Adipocyte (in vitro differentiated cells): ENCODE measurements at regions not wholly inside any gene's neighbourhood (a gene's known extent, or its start where the extent isn't known, plus 50 kb on each side); places are given as distances from the start of the nearest gene placed in this dataset.
A peak's percentile ranks its signal among the peaks of the same experiment; 100 is the strongest.

Experiments used
- DNase-seq: peaks from one replicate; pipeline ENCODE4 v3.0.0-alpha.2; 2015; ENCODE audit warnings: low read depth
- H3K27me3 ChIP-seq: replicated peaks from 2 replicates; pipeline ENCODE4 v1.7.0; 2013; ENCODE audit warnings: mild to moderate bottlenecking, low read length, moderate library complexity; ENCODE audit not compliant: control insufficient read depth, insufficient read depth
- H3K36me3 ChIP-seq: 2 replicates; pipeline ENCODE4 v1.7.0; 2013; ENCODE audit warnings: low read length, mild to moderate bottlenecking, moderate library complexity; ENCODE audit not compliant: control insufficient read depth, insufficient read depth, severe bottlenecking
- H3K4me1 ChIP-seq: 2 replicates; pipeline ENCODE4 v1.7.0; 2013; ENCODE audit warnings: mild to moderate bottlenecking, low read length, moderate library complexity; ENCODE audit not compliant: control insufficient read depth, insufficient read depth
- H3K4me3 ChIP-seq: 2 replicates; pipeline ENCODE4 v1.7.0; 2013; ENCODE audit warnings: mild to moderate bottlenecking, low read length, moderate library complexity
- H3K9ac ChIP-seq: 2 replicates; pipeline ENCODE4 v1.7.0; 2013; ENCODE audit warnings: mild to moderate bottlenecking, low read length, moderate library complexity
- H3K9me3 ChIP-seq: 2 replicates; pipeline ENCODE4 v1.7.0; 2013; ENCODE audit warnings: mild to moderate bottlenecking, low read length, moderate library complexity; ENCODE audit not compliant: control insufficient read depth

DNA sequence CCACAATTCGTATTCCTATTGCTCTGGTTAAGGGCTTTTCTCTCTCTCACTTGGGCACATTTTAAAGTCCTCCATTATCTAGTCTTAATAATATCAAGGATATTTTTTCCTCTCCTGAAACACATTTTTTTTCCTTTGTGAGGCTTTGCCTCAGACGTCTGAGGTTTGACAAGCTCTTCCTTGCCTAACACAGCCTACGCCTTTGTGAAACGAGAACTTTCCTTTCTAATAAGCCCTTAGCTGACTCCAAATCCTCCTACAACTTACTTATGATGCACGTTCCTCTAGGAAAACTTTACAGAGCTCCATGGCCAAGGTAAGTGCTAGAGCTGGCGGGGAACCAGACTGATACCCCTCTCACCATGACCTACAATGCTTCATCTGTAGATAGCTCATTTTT lies 841.5 kb downstream of the SOCS6 start:
- no peak overlapping the region for H3K4me3 ChIP-seq
- no peaks in the 10 kb centered on the region for H3K36me3 ChIP-seq
- H3K9me3 ChIP-seq, result no peaks in the 10 kb centered on the region
- no peak overlapping the region for H3K9ac ChIP-seq
- no peaks in the 10 kb centered on the region for H3K27me3 ChIP-seq
- H3K4me1 ChIP-seq, result no peaks in the 10 kb centered on the region
- DNase-seq, result no peak

DNA sequence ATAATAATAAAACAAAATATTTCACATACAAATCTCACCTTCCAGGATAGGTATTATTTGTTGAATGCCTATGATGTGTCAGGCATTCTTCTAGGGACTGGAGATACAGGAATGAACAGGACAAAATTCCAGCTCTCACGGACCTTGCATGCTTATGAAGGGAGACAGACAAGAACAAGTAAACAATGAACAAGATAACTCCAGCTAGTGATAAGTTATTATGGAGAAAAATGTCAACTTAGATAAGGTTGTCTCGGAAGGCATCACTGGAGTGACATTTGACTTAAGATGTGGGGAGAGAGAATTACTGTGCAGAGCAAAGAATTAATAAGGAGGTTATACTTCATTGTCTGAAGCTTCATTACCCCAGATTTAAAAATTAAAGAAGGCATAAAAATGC lies 836.7 kb downstream of the SOCS6 start:
- Histone ChIP-seq H3K27me3 (no peaks in the 10 kb centered on the region), H3K36me3 (no peaks in the 10 kb centered on the region), H3K4me3 (no peak overlapping the region), H3K9ac (no peak overlapping the region), H3K9me3 (peaks cover 17% of the 10 kb centered on the region), H3K4me1 (no peaks in the 10 kb centered on the region)
- no peak for DNase-seq

DNA sequence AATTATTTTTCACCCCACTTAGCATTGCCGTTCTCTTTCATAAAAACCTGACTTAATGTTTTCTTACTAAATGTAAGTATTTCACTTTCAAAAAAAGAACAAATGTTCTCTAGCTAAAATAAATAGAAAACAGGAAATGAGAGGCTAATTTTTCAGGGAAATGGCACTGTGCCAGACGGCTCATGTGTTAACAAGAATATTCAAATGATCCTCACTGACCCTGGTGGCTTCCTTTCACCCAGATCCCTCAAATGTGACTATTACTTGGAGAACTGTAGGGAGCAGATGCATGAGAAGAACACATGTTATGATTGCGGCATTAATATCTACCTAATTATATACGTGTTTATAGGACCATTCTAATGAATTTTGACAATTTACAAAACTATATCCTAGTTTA lies 827.7 kb downstream of the SOCS6 start:
- Histone ChIP-seq H3K4me3 (no peak overlapping the region), H3K9ac (no peak overlapping the region), H3K36me3 (no peaks in the 10 kb centered on the region), H3K27me3 (no peaks in the 10 kb centered on the region), H3K9me3 (peaks cover 23% of the 10 kb centered on the region), H3K4me1 (no peaks in the 10 kb centered on the region)
- no peak for DNase-seq

DNA sequence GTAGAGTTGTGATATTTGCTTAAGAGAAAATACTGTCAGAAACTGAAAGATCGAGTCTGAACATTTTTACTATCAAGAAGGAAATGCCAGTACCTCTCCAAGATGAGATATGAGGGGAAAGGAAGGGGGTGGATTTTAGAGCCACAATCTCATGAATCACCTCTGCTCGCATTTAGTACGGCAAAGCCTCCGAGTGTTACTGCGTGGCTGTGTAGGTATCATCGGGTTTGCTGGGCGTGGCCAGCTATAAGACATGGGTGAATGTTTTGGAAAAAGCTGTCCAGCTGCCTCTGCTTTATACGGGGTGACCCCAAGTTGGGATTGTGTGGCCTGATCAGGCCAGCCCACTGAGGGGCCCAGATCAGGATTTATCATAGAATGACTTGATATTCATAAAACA lies 826.4 kb downstream of the SOCS6 start:
- DNase-seq, result no peak
- no peaks in the 10 kb centered on the region for H3K27me3 ChIP-seq
- H3K36me3 ChIP-seq, result no peaks in the 10 kb centered on the region
- no peaks in the 10 kb centered on the region for H3K4me1 ChIP-seq
- no peak overlapping the region for H3K9ac ChIP-seq
- H3K4me3 ChIP-seq, result no peak overlapping the region
- H3K9me3 ChIP-seq, result peaks cover 12% of the 10 kb centered on the region

DNA sequence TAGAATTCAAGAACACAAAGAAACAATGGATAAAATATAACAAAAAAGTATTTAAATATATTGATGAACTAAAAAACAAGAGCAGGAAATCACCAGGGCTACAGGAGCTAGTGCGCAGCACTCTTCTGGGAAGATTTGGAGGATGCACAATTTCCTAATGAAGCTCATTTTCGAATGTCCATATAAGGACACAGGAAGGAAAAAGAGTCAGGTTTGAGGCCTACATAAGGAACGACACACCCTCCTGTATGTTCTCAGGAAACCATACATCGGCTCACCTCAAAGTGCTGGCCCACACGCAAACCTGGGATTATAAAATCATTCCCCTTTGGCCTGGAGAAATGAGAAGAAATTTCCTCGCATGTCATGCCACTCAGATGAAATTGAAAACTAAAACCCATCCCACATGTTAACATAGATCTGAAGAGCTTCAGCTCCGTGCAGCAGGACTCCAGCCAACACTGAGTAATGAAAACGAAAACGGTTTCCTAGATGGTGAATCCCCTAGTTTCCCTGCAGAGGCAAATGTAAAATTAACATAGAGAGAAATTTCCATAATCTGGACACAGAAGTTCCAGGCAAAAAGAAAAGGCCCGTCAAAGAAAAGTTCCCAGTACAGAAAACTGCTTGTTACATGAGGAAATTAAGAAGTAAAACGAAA lies 825.8 kb downstream of the SOCS6 start:
- Histone ChIP-seq H3K9me3 (peaks cover 8% of the 10 kb centered on the region), H3K36me3 (no peaks in the 10 kb centered on the region), H3K9ac (no peak overlapping the region), H3K27me3 (no peaks in the 10 kb centered on the region), H3K4me3 (no peak overlapping the region), H3K4me1 (no peaks in the 10 kb centered on the region)
- DNase-seq, result no peak

DNA sequence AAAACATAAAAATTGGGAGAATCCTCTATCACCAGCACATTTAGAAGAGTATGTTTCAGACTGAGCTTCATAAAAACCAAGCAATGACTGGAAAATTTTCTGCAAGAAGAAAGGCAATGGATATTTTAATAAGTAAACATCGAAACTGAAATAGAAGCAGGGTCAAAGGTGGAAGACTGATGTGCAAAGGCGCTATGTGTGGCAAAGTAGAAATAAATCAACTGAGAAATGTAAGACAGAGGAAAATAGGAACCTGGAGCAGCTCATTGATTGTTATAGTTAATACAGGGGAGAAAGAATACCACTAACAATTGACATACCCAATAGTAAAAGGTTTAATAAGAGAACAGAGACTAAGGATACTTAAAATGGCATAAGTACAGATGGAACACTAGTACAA lies 818.4 kb downstream of the SOCS6 start:
- no peaks in the 10 kb centered on the region for H3K9me3 ChIP-seq
- no peak overlapping the region for H3K4me3 ChIP-seq
- no peaks in the 10 kb centered on the region for H3K27me3 ChIP-seq
- no peak for DNase-seq
- H3K36me3 ChIP-seq, result no peaks in the 10 kb centered on the region
- no peak overlapping the region for H3K9ac ChIP-seq
- H3K4me1 ChIP-seq, result peaks cover 29% of the 10 kb centered on the region

DNA sequence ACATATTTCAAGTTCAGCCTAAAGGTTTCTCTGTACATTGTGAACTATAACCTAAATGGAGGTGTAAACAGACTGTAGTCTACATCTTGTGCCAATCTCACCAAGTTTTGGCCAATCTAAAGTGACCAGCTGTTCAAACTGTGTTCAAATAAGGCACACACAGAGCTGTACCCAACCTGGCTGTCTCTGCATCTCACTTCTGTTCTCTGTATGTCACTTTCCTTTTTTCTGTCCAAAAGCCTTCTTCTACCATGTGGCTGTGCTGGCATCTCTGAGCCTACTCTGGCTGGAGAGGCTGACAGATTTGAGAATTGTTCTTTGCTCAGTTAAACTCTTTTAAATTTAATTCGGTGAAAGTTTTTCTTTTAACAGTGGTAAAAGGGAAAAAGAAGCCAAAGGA lies 817.9 kb downstream of the SOCS6 start:
- H3K4me1 ChIP-seq, result peaks cover 29% of the 10 kb centered on the region
- no peaks in the 10 kb centered on the region for H3K9me3 ChIP-seq

DNA sequence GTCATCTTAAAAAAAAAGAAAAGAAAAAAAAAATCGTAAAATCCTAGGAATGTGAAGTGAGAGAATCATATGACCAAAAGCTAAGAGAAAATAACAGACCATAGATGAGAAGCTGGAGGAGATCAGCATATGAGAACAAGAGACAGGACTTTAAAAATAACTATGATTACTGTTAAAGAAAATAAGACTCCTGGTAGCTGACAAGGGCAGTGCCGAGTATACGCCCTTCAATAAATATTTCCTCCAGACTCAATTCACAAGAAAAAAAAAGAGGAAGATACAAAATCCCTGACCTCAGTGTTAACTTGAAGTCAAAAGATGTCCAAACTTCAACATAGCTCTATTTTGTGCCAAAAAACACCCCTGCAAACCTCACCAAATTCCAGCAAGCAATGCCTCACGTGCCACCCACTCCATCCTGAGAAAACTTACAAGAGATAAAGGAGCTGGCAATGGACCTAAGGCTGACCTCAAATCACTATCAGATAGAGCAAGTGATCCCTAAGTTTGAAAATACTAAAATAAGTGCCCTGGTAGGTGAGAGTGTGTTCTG lies 817.2 kb downstream of the SOCS6 start:
- H3K9ac ChIP-seq, result peak overlapping the region; percentile 73
- H3K27me3 ChIP-seq, result no peaks in the 10 kb centered on the region
- no peak for DNase-seq
- no peaks in the 10 kb centered on the region for H3K36me3 ChIP-seq
- peak overlapping the region; percentile 71 for H3K4me3 ChIP-seq
- peaks cover 29% of the 10 kb centered on the region for H3K4me1 ChIP-seq
- no peaks in the 10 kb centered on the region for H3K9me3 ChIP-seq

More for the DNA sequence above, 817.9 kb downstream of the SOCS6 start:
- Histone ChIP-seq H3K27me3 (no peaks in the 10 kb centered on the region), H3K9ac (no peak overlapping the region), H3K36me3 (no peaks in the 10 kb centered on the region), H3K4me3 (no peak overlapping the region)
- DNase-seq, result no peak

DNA sequence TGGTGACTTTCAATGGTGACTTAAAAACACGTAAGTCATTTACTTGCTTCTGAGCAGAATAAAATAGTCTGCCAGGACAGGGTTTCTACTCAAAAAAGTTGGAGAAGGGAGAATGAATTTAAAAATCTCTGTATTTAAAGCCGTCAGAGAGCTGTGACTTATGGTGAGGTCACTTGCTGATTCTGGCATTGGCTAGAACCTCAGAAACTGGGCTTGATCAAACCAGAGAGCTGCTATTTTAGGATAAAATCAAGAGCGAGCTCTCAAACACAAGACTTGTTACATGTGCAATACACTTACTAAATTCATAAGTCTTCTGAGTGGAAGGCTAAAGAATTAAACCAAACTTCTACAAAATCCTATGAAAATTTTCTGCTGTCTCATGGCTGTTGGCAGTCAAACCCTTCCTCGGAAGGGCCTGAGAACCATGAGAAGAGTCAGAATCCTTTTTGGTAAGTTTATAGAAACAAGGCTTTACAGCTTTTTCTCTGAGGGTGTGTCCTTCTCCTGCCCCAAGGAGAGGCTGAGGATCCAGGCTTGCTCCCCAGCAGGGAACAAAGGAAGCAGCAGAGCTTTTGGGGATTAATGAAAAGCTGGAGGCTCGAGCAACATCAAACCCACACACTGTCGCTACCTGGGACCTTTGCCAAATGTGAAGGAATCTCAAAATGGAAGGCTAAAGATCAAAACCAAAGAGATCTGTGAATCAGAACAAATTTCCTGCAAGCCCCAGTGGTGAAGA lies 816.4 kb downstream of the SOCS6 start:
- Histone ChIP-seq H3K9ac (peak overlapping the region; percentile 73), H3K36me3 (no peaks in the 10 kb centered on the region), H3K4me3 (peak overlapping the region; percentile 71), H3K9me3 (no peaks in the 10 kb centered on the region), H3K27me3 (no peaks in the 10 kb centered on the region), H3K4me1 (peaks cover 29% of the 10 kb centered on the region)
- DNase-seq, result no peak

DNA sequence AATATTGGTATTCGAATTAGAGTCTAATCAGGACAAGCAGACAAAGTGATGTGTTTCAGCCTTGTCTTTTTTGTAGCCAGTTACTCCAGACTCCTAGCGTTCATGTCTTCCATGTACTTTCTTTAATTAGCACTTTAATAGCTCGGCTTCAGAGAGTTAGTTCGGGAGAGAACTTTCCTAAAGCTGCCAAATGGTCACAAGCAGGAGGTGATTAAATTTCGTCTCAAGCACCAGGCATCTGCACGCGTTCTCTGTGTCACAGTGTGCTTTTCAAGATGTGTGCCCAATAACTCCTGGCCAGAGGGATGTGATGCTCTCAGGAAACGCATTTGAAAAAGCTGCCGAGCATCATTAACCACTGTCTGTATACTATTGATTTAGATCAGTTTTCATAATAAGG lies 790.8 kb downstream of the SOCS6 start:
- H3K9ac ChIP-seq, result no peak overlapping the region
- H3K4me1 ChIP-seq, result no peaks in the 10 kb centered on the region
- no peaks in the 10 kb centered on the region for H3K36me3 ChIP-seq
- DNase-seq, result no peak
- H3K9me3 ChIP-seq, result no peaks in the 10 kb centered on the region
- no peak overlapping the region for H3K4me3 ChIP-seq
- H3K27me3 ChIP-seq, result no peaks in the 10 kb centered on the region

DNA sequence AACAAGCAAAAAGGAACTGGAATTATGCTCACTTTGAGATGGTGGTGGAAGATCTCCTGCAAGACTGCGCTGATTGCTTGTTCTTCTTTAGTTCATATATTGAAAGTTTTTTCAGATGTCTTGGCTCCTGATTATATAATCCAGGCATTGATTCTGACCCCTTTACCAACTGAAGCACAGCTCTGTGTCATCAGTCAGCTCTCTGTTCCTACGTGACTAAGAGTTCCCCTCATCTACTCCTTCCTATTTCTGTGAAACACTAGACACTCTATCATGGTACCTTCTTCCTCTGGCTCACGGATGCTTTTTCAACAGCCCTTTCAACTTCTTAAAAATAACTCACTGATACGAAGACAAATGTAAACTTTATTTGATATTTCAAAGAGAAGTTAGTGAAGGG lies 788.6 kb downstream of the SOCS6 start:
- H3K9me3 ChIP-seq, result no peaks in the 10 kb centered on the region
- H3K4me3 ChIP-seq, result no peak overlapping the region
- H3K4me1 ChIP-seq, result no peaks in the 10 kb centered on the region
- no peak for DNase-seq
- H3K9ac ChIP-seq, result no peak overlapping the region
- H3K36me3 ChIP-seq, result no peaks in the 10 kb centered on the region
- H3K27me3 ChIP-seq, result no peaks in the 10 kb centered on the region
